ENCODE measurements at regions not wholly inside any gene's neighbourhood (a gene's known extent, or its start where the extent isn't known, plus 50 kb on each side); places are given as distances from the start of the nearest gene placed in this dataset.

DNA sequence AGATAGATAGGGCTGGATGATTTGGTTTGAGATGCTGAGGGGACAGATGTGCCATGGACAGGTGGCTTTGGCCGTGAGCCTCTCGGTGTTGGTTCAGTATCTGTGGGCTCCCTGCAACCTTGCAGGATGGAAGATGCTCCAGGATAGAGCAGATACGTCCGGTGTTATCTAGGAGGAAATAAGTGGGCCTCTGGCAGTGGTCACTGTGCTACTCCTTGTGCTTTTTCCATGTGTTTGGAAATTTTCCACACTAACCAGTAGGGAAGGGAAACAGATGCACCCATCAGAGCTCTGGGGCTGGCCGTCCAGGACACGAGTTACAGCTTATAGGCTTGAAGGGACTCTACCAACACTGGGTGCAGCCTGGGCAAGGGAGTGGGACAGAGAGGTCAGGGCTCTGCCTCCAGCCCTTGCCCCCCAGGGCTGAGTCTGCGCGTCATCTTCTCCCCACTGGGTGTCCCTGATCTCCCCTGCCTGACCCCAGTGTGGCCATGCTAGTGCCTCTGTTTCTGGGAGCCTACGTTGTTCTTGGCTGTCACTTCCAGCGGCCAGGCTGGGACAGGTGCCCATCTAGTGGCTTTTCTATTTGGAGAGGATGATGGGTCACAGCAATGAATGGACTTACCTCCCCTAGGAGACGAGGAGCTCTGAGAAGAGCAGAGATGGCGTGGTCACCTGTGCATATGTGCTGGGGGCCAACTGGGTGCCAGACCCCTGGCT, 166.9 kb downstream of the SEC14L1 start:
- DNase-seq (ENCODE audit: low read depth), result no peak

DNA sequence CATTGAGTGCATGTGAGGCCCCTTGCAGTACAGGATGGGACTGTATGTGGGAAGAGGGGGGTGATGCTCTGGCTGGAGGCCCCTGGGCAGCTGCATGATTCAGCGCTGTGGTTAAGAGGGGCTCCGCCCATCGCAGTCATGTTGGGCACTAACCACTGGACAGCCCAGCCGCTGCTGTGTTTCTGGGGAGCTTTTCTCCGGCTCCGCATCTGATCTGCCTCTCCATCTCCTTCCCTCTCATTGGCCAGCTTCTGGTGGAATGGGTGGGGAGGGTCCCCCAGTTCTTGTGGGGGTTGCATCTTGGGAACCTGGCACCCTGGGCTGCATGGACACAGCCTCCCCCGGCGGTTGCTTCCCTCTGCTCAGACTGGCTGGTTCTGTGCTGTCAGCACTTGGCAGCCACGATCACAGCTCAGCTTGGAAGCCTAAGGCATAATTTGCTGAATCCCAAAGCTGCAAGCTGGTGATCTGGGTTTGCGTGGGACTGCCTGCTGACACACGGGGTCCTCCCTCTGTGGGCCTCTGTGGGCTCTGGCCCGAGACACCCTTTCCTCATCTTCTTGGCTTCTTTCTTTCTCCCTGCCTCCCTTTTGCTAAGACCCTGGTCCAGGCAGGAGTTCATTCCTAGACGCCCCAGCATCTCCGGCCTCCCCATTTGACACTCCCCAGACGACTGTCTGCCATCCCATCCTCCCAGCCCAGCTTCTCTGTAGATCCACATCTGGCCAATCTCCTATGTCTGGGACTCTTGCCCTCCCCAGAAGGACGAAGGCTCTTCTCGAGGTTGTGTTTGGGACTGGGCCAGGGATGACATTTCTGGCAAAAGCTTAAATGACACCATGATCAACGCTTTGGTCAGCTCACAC, 168.3 kb downstream of the SEC14L1 start:
- DNase-seq (ENCODE audit: low read depth), result no peak

DNA sequence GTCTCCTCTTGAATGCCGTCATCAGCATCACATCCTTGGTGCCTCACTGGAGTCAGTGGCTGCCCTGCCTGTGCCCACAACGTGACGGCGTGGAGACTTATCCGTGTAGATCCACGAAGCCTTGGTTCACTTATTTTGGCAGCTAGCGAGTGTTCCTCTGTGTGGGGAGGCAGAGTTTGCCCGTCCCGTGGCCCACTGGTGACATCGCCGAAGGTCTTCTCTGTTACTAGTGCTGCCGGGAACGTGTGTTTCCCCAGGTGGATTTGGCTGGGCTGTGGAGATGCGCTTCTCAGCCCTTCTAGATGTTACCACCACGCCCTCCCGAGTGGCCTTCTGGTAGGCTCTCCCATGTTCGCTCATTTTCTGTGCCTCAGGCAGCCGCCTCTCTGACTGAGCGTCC, 169.6 kb downstream of the SEC14L1 start:
- no peak for DNase-seq (ENCODE audit: low read depth)

DNA sequence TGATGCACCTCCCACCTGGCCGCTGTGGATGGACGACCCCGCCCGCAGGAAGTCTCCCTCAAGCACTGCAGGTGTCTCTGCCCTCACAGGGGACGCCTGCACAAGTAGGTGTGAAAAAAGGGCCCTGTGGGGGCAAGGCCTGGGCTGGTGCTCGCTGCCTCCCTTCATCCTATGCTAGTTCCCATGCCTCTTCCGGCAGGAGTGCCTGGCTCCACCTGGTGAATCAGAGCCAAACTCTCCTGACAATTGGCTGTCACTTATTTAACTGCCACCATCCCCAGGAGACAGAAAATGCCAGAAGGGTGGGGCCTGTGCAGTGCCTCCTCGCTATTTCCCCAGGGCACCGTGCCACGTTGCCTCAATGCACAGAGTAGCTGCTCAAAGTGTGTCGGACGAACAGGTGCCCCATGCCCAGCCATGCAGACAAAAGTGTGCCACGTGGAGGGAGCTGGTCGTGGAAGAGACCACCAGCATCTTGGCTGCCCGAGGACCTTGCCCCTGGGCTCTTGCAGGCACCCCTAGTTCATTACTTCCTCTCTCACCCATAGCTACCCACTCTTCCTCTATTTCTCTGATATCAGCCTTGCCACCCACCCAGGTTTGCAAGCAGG, 170.7 kb downstream of the SEC14L1 start:
- no peak for DNase-seq (ENCODE audit: low read depth)

DNA sequence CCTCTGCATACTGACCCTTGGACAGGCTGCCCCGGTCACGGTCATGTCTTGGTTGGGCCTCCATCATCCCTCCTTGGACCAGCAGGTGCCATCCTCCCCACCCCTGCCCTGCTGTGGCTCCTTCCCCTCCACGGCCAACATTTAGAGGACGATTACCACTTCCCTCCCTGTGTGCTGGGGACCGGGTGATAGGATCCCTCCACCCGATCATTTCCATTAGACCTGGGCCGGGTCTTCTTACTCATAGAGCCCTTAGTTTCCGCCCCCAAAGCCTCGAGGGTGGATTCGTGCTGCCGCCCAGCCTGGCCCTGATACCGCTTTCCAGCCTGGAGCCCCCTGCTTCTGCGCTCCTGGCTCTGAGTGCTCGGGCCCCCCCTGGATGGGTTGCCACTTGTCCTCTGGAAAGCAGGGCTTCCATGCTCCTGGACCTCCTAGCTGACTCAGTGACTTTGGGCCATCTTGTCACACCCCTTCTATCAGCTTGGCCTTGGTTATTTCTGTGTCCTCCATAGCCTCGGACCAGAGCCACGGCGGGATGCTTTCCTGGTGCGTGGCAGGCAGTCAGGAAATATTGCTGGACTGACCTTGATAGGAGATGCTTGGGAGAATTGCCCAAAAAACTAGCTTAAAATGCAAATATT, 171.4 kb downstream of the SEC14L1 start:
- no peak for DNase-seq (ENCODE audit: low read depth)

DNA sequence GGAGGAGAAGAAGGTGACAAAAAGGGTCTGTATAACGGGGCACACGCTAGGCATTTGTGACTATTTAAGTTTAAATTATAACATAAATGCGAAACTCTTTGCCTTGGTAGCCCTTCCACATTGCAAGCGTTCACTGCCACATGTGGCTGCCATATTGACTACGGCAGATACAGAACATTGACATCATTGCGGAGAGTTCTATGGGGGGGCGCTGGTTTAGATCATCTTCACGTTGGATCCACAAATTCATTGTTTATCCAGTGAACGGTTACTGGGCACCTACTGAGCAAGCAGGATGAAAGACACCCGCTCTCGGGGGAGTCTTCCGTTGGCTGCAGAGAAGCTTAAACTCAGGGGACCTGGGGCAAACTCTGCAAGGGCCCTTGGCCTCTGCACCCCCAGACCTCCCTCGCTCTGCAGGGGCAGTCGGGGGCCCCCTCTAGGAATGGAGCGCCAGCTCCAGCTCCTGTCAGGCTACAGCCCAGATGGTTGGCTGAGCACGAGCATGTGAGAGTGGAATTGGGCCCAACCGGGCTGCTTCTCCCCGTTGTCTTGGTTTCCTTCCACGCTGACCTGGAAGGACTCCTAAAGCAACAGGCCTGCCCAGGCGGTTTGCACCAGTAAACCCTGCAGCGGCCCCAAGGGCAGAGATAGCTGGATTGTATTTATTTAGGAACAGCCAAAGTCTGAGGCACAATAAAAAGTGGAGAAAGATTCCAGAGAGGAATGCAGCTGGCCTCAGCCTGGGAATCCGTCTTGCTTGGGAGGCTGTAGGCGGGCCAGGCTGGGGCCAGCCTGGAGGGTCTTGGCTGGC, 172.2 kb downstream of the SEC14L1 start:
- no peak for DNase-seq (ENCODE audit: low read depth)

DNA sequence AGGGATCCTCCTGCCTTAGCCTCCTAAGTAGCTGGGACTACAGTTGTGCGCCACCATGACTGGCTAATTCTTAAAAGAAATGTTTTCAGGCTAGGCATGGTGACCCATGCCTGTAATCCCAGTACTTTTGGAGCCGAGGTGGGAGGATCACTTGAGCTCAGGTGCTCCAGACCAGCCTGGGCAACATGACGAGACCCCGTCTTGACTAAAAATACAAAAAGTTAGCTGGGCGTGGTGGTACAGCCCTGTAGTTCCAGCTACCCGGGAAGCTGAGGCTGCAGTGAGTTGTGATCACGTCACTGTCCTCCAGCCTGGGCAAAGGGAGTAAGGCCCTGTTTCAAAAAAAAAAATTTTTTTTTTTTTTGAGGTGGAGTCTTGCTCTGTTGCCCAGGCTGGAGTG, 173.1 kb downstream of the SEC14L1 start:
- DNase-seq (ENCODE audit: low read depth), result no peak

DNA sequence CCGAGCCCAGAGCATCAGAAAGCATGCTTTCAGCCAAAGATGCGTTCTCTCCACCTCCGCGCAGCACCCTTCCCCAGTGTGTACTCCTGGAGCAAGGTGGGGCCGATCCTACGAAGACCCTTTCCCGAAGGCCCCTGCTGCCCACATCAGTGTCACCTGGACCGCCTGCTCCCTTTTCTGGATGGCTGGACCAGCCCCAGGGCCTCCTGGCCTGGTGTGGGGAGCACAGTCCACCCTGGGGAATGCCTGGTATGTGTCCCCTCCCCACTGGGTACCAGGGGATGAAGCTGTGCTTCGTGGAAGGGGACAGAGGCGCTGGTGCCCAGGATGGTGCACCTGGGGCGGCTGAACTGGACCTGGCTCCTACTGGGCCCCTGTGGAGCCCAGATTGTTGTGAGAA, 173.8 kb downstream of the SEC14L1 start:
- no peak for DNase-seq (ENCODE audit: low read depth)

DNA sequence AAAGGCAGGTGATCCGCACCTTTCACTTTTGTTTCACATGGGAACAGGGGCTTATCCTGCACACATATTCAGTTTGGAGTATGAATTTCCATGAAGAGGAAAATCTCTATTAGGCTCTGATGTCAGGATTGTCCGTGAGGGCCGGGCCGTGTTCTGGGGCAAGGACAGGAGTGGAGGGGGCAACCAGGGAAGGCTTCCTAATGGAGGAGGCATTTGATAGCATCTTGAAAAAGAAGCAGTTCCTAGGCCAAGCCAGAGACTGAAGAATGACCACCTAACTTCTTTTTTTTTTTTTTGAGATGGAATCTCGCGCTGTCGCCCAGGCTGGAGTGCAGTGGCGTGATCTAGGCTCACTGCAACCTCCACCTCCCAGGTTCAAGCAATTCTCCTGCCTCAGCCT, 174.2 kb downstream of the SEC14L1 start:
- DNase-seq (ENCODE audit: low read depth), result no peak

DNA sequence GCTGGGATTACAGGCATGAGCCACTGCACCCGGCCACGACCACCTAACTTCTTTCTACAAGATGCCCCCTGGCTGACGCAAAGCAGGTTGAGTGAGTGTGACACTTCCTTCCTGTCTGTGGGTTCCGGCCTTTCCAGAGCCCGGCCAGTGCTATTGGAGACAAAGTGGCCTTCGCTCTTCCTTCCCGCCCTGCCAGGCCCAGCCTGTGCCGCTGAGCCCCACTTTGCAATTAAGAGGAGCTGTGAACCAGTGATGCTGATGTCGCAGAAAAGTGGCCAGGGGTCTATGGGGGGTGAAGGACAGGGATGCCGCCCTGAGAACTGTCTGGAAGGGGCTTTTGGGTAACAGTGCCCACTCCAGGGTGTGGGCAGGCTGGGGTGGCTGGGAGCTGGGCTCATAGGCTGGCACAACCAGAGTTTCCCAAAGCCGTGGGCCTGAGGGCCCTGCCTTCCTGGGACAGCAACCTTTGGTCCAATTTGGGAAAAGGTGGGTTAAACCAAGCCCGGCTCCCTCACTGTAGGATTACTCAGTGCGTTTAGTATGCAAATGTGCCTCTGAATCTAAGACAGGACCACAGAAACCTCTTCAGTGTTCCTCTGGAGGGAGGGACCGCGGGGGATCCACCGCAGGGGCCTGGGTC, 174.9 kb downstream of the SEC14L1 start:
- no peak for DNase-seq (ENCODE audit: low read depth)

DNA sequence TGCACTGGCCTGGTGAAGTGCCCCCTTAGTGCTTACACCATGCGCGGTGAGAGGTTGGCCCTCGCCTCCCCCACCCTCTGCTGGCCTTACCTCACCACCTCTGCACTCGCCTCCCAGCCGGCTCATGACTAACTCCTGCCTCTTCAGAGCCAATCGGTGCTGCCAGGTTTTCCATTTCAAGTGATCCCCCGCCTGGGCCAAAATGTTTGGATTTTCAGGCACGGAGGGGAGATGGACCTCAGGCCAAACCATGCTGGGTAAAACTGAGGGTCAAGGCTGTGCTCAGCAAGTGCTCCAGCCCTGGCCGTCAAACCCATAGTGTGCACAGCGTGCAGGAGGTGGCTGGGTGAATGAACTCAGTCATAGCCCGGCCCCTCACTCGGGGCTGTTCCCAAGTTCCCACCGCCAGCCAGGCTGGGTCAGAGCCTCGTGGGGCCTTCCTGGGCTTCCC, 175.4 kb downstream of the SEC14L1 start:
- DNase-seq (ENCODE audit: low read depth), result no peak

DNA sequence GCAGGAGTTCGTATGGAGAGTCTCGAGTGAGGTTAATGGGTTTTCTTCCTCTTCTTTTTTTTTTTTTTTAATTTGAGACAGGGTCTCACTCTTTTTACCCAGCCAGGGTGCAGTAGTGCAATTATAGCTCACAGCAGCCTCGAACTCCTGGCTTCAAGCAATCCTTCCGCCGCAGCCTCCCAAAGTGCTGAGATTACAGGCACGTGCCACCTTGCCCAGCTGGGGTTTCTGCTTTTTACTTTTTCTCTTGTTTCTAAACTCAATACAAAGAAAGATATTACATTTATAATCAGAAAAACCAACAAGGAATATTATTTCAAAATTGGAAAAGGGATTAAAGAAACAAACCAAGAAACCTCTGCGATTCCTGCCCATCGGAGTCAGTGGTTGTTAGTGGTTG, 175.9 kb downstream of the SEC14L1 start:
- DNase-seq (ENCODE audit: low read depth), result no peak

DNA sequence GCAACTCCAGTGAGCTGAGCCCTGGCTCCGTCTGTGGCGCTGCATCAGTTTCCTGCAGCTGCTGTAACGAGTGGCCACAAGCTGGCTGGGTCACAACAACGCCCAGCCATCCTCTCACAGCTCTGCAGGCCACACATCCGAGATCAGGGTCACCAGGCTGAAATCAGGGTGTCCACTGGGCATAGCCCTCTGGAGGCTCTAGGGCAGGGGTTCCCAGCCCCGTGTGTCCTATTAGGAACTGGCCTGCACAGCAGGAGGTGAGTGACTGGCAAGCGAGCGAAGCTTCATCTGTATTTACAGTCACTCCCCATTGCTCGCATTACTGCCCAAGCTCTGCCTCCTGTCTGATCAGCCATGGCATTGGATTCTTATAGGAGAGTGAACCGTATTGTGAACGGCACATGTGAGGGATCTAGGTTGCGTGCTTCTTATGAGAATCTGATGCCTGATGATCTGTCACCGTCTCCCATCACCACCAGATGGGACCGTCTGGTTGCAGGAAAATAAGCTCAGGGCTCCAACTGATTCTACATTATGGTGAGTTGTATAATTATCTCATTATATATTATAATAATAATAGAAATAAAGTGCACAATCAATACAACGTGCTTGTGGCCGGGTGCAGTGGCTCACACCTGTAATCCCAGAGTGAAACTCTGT, 176.5 kb downstream of the SEC14L1 start:
- DNase-seq (ENCODE audit: low read depth), result no peak

DNA sequence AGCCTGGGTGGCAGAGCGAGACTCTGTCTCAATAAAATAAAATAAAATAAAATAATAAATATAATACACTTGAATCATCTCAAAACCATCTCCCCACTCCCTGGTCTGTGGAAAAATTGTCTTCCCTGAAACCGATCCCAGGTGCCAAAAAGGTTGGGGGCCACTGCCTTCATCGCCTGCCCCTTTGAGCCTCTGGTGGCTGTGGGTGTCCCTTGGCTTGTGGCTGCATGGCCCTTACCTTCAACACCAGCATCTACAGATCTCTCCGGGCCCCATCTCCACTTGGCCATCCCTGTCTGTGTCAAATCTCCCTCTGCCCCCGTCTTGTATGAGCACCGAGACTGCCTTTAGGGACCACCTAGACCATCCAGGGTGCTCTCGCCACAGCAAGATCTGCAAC, 177.3 kb downstream of the SEC14L1 start:
- no peak for DNase-seq (ENCODE audit: low read depth)

DNA sequence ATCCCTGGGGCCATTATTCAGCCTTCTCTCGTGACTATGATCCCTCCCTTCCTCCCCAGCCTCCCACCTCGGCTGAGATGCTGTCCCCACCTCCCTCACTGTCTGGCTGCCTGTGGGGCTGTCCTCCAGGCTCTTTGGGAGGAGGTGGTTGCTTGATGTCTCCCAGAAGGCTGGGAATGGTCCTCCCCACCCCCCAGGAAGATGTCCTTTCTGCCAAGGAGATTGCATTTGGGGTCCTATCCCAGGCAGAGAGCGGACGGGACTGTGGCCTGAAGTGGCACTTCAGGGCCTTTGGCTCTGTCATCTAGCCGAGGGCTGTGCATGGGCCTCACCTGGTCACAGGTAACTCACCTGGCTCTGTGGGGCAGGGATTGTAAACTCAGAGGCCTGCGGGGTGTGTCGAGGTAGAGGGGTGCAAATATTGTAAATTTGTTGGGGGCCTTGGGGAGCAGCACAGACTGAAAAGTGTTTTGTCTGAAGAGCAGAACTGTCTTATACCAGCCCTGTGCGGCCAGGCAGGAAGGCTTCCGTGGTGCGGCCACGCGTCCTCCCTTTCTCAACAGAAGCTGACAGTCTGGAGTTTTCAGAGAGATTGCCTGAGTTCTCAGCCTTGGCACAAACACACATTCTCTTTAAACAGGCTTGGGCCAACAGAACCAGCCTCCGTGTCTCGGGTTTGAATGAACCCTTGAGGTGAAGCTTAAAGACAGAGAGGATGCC, 177.9 kb downstream of the SEC14L1 start:
- DNase-seq (ENCODE audit: low read depth), result no peak

DNA sequence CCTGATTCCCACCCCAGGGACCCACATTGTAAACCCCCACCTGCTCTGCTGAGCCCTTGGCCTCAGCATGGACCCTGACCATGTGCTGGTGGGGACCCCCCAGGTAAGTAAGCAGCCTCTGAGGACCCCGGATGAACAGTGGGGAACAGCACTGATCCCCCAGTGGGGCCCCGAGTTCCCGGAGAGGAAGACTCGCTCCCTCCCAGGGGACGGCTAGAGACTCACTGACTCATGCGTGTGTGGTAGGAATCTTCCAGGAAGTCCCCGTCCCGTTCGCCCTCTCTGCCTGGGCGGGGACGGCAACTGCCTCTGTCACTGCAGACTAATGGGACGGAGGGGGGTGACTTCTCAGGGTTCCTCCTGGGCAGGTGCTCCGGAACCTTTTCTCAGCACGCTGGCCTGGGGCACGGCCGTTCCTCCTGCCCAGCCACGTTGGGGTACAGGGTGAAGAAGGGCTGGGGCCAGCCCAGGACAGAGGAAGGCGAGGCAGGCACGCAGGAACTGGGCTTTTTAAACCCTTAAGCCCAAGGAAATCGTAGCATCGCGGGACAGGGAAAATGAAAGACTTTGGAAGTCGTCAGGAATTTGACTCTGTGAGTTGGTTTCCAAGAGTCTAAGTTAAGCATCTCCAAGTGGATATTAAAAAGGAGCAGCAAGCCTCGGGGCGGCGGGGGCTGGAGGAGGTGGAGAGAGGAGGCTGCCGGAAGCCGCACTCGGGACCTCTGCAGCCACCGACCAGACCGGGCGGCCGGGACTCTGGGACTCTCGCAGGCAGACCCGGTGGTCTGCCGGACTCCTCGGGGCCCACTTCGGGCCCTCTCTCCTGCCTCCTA, 178.7 kb downstream of the SEC14L1 start:
- peak; percentile 57 for DNase-seq (ENCODE audit: low read depth)

DNA sequence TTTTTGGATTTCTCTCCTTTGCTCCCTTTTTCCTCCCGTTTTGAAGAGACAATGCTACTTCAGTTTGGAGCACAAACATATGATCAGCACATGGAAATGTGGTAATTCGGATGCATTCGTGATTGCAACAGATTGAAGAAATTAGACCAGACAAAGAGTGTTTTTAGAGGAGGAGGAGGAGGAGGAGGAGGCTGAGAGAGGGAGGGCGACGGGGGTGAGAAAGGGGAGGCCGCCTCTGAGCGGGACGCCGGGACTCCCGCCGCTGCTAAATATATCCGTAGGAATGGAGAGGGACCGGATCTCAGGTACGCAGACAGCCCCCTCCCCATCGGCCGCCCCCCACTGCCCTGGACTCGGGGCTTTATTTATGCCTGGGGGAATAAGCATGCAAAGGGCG, 179.3 kb downstream of the SEC14L1 start:
- no peak for DNase-seq (ENCODE audit: low read depth)

DNA sequence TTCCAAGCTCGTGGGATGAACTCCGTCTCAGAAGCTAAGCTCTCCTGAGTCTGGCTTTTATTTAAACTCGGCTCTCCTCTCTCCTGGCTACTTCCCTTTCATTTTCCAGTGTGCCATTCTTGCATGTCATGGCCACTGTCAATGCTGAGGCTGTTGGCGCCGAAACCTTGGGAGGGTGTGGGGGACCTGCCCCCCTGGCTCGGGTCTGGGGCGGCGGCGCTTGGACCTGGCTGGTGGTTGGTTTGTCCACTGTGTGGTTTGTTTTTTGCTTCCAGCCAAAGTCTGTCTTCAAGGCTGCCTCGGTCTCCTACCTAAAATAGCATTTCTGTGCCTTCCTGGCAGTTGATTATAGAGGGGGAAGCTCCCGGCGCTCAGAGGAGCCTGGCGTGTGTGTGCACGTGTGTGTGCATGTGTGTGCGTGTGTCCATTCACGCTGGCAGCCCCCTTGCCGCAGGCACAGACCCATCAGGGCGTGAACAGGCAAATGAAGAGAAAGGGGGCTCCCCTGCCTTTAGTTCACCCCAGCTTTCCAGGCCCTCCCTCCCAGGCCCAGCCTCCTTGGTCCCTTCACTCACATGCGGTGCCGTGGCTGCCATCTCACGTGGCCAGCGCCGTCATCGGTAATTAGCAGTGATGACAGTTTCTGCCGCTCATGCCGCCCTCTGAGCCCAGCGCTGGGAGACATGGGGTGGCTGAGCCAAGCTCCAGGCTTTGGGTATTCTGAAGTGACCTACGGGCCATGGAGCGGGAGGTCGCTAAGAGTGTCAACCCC, 179.9 kb downstream of the SEC14L1 start:
- DNase-seq (ENCODE audit: low read depth), result no peak
